Neural progenitor cell (in vitro differentiated cells): ENCODE measurements at regions not wholly inside any gene's neighbourhood (a gene's known extent, or its start where the extent isn't known, plus 50 kb on each side); places are given as distances from the start of the nearest gene placed in this dataset.

Source experiments
- DNase-seq: peaks from one replicate; pipeline ENCODE4 v3.0.0-alpha.2; 2016; ENCODE audit warnings: low spot score
- H2AFZ ChIP-seq: fragments of 200-600 bp; sonication (generic); replicated peaks from 2 replicates; pipeline ENCODE4 v1.6.1; 2016; ENCODE audit warnings: antibody characterized with exemption
- H3F3A ChIP-seq: fragments of 200-600 bp; sonication (generic); 2 replicates; pipeline ENCODE4 v1.6.1; 2016; ENCODE audit warnings: antibody characterized with exemption, low read depth
- H3K27ac ChIP-seq: fragments of 200-600 bp; sonication (generic); 2 replicates; pipeline ENCODE4 v1.5.1; 2016; ENCODE audit warnings: mild to moderate bottlenecking
- H3K27me3 ChIP-seq: fragments of 200-600 bp; sonication (generic); 2 replicates; pipeline ENCODE4 v1.6.1; 2016; ENCODE audit warnings: mild to moderate bottlenecking, moderate library complexity
- H3K36me3 ChIP-seq: fragments of 200-600 bp; sonication (generic); 2 replicates; pipeline ENCODE4 v1.5.1; 2016
- H3K4me1 ChIP-seq: fragments of 200-600 bp; sonication (generic); 2 replicates; pipeline ENCODE4 v1.6.1; 2016; ENCODE audit warnings: mixed run types
- H3K4me2 ChIP-seq: fragments of 200-600 bp; sonication (generic); 2 replicates; pipeline ENCODE4 v1.6.1; 2016
- H3K4me3 ChIP-seq: fragments of 200-600 bp; sonication (generic); 2 replicates; pipeline ENCODE4 v1.5.1; 2016
- H3K79me2 ChIP-seq: fragments of 200-600 bp; sonication (generic); 2 replicates; pipeline ENCODE4 v1.6.1; 2016; ENCODE audit warnings: low read depth
- H3K9ac ChIP-seq: fragments of 200-600 bp; sonication (generic); 2 replicates; pipeline ENCODE4 v1.6.1; 2016
- H3K9me3 ChIP-seq: fragments of 200-600 bp; sonication (generic); 2 replicates; pipeline ENCODE4 v1.5.1; 2016; ENCODE audit warnings: low read depth
- H4K20me1 ChIP-seq: fragments of 200-600 bp; sonication (generic); 2 replicates; pipeline ENCODE4 v1.6.1; 2016; ENCODE audit warnings: low read depth
- H3K27ac Mint-ChIP-seq: 3 replicates; pipeline ENCODE4 v1.8.0; 2021; ENCODE audit warnings: mixed read lengths
- H3K27me3 Mint-ChIP-seq: 2 replicates; pipeline ENCODE4 v1.8.0; 2022; ENCODE audit warnings: low read depth, mild to moderate bottlenecking, inconsistent platforms, moderate library complexity, mixed read lengths; ENCODE audit not compliant: insufficient read depth
- H3K36me3 Mint-ChIP-seq: 3 replicates; pipeline ENCODE4 v1.8.0; 2021; ENCODE audit warnings: mixed read lengths
- H3K4me1 Mint-ChIP-seq: 3 replicates; pipeline ENCODE4 v1.8.0; 2021; ENCODE audit warnings: mixed read lengths
- H3K4me3 Mint-ChIP-seq: 3 replicates; pipeline ENCODE4 v1.8.0; 2021; ENCODE audit warnings: mild to moderate bottlenecking, moderate library complexity, mixed read lengths
- H3K9me3 Mint-ChIP-seq: 3 replicates; pipeline ENCODE4 v1.8.0; 2020; ENCODE audit warnings: mixed read lengths
- EZH2 ChIP-seq: fragments of 200-600 bp; sonication (generic); IDR thresholded peaks from 2 replicates; pipeline ENCODE4 v1.6.1; 2017; ENCODE audit warnings: antibody characterized with exemption, mild to moderate bottlenecking, moderate library complexity
- EZH2phosphoT487 ChIP-seq: fragments of 200-600 bp; sonication (generic); IDR thresholded peaks from 2 replicates; pipeline ENCODE4 v1.6.1; 2017; ENCODE audit warnings: antibody characterized with exemption
- TF ChIP-seq, protein P1 (sequence below): fragments of 200-600 bp; sonication (generic); IDR thresholded peaks from 2 replicates; pipeline ENCODE4 v1.5.1; 2017; ENCODE audit warnings: antibody characterized with exemption, mild to moderate bottlenecking

DNA sequence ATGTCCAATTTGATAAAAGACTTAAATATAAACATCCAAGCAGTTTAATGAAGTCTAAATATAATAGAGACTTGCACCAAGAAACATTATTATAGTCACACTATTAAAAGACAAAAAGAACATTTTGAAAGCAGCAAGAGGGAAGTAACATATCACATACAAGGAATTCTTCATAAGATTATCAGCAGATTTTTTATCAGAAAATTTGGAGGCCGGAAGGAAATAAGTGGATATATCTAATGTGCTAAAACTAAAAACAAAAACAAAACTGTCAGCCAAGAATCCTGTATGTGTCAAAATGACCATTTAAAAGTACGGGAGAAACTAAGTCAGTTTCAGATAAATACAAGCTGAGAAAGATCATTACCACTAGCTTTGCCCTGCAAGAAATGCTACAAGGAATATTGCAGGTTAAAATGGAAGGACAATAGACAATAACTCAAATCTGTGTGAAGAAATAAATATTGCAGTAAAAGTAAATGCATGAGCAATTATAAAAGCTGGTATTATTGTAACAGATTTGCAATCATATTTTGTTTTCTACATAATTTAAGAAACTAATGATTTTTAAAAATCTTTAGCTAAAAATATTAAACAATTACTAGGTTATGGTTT is 1665.9 kb upstream of the PCDH20 start:
- Mint-ChIP-seq H3K27ac (no peak overlapping the region), H3K9me3 (peaks cover 2% of the 10 kb centered on the region), H3K36me3 (no peaks in the 10 kb centered on the region), H3K4me1 (no peaks in the 10 kb centered on the region), H3K27me3 (no peaks in the 10 kb centered on the region), H3K4me3 (no peak overlapping the region)
- Histone ChIP-seq H3K27me3 (no peaks in the 10 kb centered on the region), H3K27ac (no peak overlapping the region), H3K4me2 (no peak overlapping the region), H3K4me1 (no peaks in the 10 kb centered on the region), H3K9me3 (no peaks in the 10 kb centered on the region), H3K79me2 (no peaks in the 10 kb centered on the region), H3K9ac (no peak overlapping the region), H2AFZ (no peak overlapping the region), H3F3A (no peaks in the 10 kb centered on the region), H3K36me3 (no peaks in the 10 kb centered on the region), H4K20me1 (no peaks in the 10 kb centered on the region), H3K4me3 (no peak overlapping the region)
- no peak for DNase-seq
- TF ChIP-seq EZH2 (no peak), EZH2phosphoT487 (no peak)
- TF ChIP-seq, protein P1, sequence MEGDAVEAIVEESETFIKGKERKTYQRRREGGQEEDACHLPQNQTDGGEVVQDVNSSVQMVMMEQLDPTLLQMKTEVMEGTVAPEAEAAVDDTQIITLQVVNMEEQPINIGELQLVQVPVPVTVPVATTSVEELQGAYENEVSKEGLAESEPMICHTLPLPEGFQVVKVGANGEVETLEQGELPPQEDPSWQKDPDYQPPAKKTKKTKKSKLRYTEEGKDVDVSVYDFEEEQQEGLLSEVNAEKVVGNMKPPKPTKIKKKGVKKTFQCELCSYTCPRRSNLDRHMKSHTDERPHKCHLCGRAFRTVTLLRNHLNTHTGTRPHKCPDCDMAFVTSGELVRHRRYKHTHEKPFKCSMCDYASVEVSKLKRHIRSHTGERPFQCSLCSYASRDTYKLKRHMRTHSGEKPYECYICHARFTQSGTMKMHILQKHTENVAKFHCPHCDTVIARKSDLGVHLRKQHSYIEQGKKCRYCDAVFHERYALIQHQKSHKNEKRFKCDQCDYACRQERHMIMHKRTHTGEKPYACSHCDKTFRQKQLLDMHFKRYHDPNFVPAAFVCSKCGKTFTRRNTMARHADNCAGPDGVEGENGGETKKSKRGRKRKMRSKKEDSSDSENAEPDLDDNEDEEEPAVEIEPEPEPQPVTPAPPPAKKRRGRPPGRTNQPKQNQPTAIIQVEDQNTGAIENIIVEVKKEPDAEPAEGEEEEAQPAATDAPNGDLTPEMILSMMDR = no peak

DNA sequence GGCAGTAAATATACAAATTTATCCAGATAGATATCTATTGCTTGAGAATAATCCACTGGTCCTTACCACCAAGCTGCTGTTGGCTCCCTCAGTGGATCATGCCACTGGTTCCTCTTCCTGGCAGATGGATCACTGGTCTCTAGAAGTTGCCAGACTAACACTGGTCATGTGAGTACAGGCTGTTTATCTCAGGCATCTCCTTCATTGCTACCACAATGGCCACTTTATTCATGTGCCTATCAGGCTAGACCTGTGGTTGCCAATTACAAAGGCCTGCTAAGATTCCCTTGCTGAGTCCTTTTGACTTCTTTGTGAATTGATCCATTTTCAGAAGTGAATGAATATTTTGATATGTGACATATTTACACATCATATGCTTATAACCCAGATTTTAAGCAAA is 1659.5 kb upstream of the PCDH20 start:
- no peak overlapping the region for H2AFZ ChIP-seq
- Mint-ChIP-seq H3K27ac (no peak overlapping the region), H3K27me3 (no peaks in the 10 kb centered on the region)

DNA sequence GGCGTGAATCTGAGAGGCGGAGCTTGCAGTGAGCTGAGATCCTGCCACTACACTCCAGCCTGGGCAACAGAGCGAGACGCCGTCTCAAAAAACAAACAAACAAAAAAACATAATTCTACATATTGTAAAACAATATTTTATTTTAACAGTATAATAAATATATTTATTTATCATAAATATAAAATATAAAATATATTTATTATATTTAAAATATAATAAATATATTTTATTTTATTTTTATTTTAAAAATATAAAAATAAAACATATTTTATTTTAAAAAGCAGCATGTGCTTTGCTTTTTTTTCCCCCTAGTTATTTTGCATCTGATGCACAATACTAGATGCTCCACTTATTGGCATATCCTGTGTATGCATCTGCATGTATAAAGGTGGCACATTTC is 1634.6 kb upstream of the PCDH20 start:
- Mint-ChIP-seq H3K4me3 (no peak overlapping the region), H3K27me3 (no peaks in the 10 kb centered on the region), H3K4me1 (no peaks in the 10 kb centered on the region), H3K27ac (no peak overlapping the region), H3K9me3 (peaks cover 2% of the 10 kb centered on the region), H3K36me3 (no peaks in the 10 kb centered on the region)
- Histone ChIP-seq H3K4me3 (no peak overlapping the region), H3K9ac (no peak overlapping the region), H3K36me3 (no peaks in the 10 kb centered on the region), H3K27me3 (no peaks in the 10 kb centered on the region), H2AFZ (no peak overlapping the region), H4K20me1 (no peaks in the 10 kb centered on the region), H3K27ac (no peak overlapping the region), H3K9me3 (no peaks in the 10 kb centered on the region), H3K79me2 (no peaks in the 10 kb centered on the region), H3K4me2 (no peak overlapping the region), H3K4me1 (no peaks in the 10 kb centered on the region), H3F3A (no peaks in the 10 kb centered on the region)
- DNase-seq = no peak
- no peak for TF ChIP-seq EZH2
- TF ChIP-seq, protein P1 = no peak
- no peak for TF ChIP-seq EZH2phosphoT487

More for the DNA sequence above, 1659.5 kb upstream of the PCDH20 start:
- no peak overlapping the region for H3K4me3 Mint-ChIP-seq
- Histone ChIP-seq H3K4me1 (no peaks in the 10 kb centered on the region), H3K27me3 (no peaks in the 10 kb centered on the region), H3K79me2 (no peaks in the 10 kb centered on the region), H4K20me1 (no peaks in the 10 kb centered on the region), H3K4me2 (no peak overlapping the region), H3K9me3 (no peaks in the 10 kb centered on the region), H3K9ac (no peak overlapping the region), H3K27ac (no peak overlapping the region), H3F3A (no peaks in the 10 kb centered on the region), H3K4me3 (no peak overlapping the region), H3K36me3 (no peaks in the 10 kb centered on the region)
- no peaks in the 10 kb centered on the region for H3K4me1 Mint-ChIP-seq
- no peaks in the 10 kb centered on the region for H3K36me3 Mint-ChIP-seq
- no peak for DNase-seq
- TF ChIP-seq EZH2phosphoT487 (no peak), EZH2 (no peak)
- TF ChIP-seq, protein P1 = no peak
- peaks cover 3% of the 10 kb centered on the region for H3K9me3 Mint-ChIP-seq
